Activated CD4-positive, alpha-beta memory T cell treated with anti-CD3 and anti-CD28 coated beads, Interleukin-2, amount 10 ng/mL, durations not matched to agents 7 days and 5 days (primary cell): ENCODE measurements at regions not wholly inside any gene's neighbourhood (a gene's known extent, or its start where the extent isn't known, plus 50 kb on each side); places are given as distances from the start of the nearest gene placed in this dataset.

Source experiments
- CTCF ChIA-PET: fragments of 350-600 bp; sonication (Branson Sonifier 250); formaldehyde crosslinking; loops from one replicate; lab custom pipeline; 2021; ENCODE audit warnings: antibody characterized with exemption, inconsistent platforms; lab: Charles Lee
- POLR2A ChIA-PET: fragments of 350-600 bp; sonication (Branson Sonifier 250); formaldehyde crosslinking; loops from one replicate; lab custom pipeline; 2021; ENCODE audit warnings: antibody characterized with exemption; lab: Charles Lee
- DNase-seq: peaks from one replicate; pipeline ENCODE4 v3.0.0-alpha.2; 2020
- H3K27ac Mint-ChIP-seq: one replicate; pipeline ENCODE4 v1.8.0; 2021; ENCODE audit warnings: mild to moderate bottlenecking, mixed read lengths
- H3K27me3 Mint-ChIP-seq: one replicate; pipeline ENCODE4 v1.8.0; 2021; ENCODE audit warnings: mixed read lengths
- H3K36me3 Mint-ChIP-seq: one replicate; pipeline ENCODE4 v1.8.0; 2021; ENCODE audit warnings: low read depth, mixed read lengths
- H3K4me1 Mint-ChIP-seq: one replicate; pipeline ENCODE4 v1.8.0; 2021; ENCODE audit warnings: mixed read lengths
- H3K4me3 Mint-ChIP-seq: one replicate; pipeline ENCODE4 v1.8.0; 2021; ENCODE audit warnings: mild to moderate bottlenecking, mixed read lengths
- H3K9me3 Mint-ChIP-seq: one replicate; pipeline ENCODE4 v1.8.0; 2021; ENCODE audit warnings: mixed read lengths

DNA sequence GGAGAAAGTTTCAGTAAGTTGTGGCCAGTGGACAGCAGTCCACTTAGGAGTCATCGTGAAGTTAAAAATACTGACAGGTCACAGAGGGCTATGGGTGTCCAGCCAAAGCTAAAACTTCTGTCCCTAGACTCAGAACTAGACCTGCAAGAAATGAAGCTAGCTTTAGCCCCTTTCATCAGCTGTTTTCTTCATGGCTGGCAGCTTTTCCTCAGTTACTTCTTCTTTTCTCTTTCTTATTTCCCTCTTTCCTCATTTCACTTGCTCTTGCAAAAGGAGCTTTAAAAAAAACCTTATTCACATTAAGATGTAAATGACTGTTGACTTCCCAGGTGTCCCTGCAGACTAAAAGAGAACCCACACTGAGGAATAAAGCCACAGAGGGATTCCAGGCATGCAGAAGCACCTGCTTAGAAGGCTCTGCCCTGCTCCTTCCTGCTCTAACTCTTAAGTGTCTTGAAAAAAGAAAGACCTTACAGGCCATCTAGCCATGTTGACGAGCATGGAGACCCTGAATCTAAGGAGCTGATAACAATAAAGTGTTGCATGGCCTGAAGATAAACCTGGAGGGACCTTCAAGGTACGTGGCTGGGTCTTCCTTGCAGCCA lies 69.7 kb upstream of the CCND2 start:
- H3K9me3 Mint-ChIP-seq: no peaks in the 10 kb centered on the region
- DNase-seq: no peak
- ChIA-PET CTCF (interaction anchor here (1.1 to 2.1 kb wide), 2 partner anchors 12 to 96 kb away, joined by 3 to 7 read pairs; no protein-coding TSS in a partner anchor), POLR2A (interaction anchor here (0.7 kb wide), 1 partner anchor 65 kb away, joined by 3 read pairs; no protein-coding TSS in a partner anchor)
- H3K4me3 Mint-ChIP-seq: no peak overlapping the region
- H3K27me3 Mint-ChIP-seq: peaks cover 21% of the 10 kb centered on the region
- H3K4me1 Mint-ChIP-seq: no peaks in the 10 kb centered on the region
- no peak overlapping the region for H3K27ac Mint-ChIP-seq
- no peaks in the 10 kb centered on the region for H3K36me3 Mint-ChIP-seq

DNA sequence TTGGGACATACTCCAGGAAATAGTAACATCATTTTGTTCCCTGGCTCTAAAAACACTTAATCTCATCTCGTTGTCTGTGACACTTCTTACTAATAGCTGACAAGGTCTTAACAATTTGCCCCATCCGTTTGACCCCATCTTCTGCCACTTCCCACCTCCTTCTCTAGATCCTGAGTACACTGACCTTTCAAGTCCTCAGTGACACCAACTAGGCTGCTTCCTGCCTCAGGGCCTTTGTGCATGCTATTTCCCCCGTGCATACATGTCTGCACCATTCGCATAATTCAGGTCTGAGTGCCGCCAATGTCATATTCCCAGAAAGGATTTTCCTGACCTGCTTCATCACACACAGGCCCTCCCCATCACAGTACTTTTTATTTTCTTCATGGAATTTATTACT lies 70.6 kb upstream of the CCND2 start:
- peaks cover 22% of the 10 kb centered on the region for H3K27me3 Mint-ChIP-seq
- H3K9me3 Mint-ChIP-seq: no peaks in the 10 kb centered on the region
- peaks cover 4% of the 10 kb centered on the region for H3K4me1 Mint-ChIP-seq
- CTCF ChIA-PET: no interaction called here
- no peaks in the 10 kb centered on the region for H3K36me3 Mint-ChIP-seq
- DNase-seq: no peak
- H3K27ac Mint-ChIP-seq: no peak overlapping the region
- POLR2A ChIA-PET: no interaction called here
- no peak overlapping the region for H3K4me3 Mint-ChIP-seq

DNA sequence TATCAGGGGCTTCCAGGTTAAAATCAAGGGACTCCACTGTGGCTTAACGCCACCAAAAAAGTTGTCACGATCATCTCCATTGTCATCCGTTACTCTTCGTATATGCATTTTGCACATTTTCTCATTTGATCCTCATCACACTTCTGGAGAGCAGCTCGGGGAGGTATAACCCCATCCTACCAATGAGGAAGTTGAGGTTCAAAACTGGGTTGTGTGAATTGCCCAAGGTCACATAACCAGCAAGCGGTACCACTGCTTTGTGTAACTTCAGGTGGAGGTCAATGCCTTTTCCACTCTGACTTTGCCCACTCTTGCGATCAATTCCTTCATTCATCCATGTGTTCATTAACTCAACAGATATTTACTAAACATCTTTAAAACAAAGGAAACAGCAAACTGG lies 71.1 kb upstream of the CCND2 start:
- no peaks in the 10 kb centered on the region for H3K9me3 Mint-ChIP-seq
- no peaks in the 10 kb centered on the region for H3K36me3 Mint-ChIP-seq
- POLR2A ChIA-PET: no interaction called here
- H3K27ac Mint-ChIP-seq: no peak overlapping the region
- H3K4me1 Mint-ChIP-seq: peaks cover 4% of the 10 kb centered on the region
- no peak overlapping the region for H3K4me3 Mint-ChIP-seq
- CTCF ChIA-PET: no interaction called here
- peaks cover 22% of the 10 kb centered on the region for H3K27me3 Mint-ChIP-seq
- DNase-seq: no peak

DNA sequence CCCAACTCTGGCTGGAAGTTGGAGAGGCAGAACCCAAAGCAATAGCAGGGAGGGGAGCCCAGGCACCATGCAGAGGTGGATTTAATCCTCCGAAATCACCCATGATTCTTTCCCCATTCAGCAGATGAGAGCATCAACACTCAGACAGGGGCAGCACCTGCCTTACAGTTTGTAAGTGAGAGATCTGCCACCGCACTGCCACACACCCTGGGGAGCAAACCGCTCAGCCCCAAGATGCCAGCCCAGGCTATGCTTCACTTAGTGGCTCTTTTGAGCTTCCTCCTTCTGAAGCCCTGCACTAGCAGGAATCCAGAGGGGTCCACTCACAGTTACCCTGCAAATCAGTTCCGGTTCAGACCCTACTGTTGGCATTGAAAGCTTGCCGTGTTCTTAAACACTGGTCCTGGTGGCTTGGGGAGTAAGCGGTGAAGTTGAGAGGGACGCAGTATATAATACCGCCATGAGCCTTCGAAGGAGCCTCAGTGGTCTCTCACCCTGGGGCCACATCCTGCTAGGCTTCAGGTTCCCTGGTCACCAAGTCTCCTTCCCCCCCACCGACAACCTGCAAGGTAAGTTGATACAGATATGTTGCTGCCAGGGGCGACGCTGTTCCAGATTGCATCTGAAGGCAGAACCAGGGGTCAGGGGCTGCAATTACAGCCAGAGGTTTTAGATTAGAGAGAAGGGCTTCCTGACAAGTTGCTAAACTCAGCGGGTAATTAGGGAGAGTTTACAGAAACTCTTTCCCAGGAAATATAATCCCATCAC lies 72.0 kb upstream of the CCND2 start:
- peaks cover 4% of the 10 kb centered on the region for H3K4me1 Mint-ChIP-seq
- ChIA-PET POLR2A (no interaction called here), CTCF (interaction anchor here (0.5 kb wide), 1 partner anchor 37 kb away, joined by 3 read pairs; no protein-coding TSS in a partner anchor)
- H3K9me3 Mint-ChIP-seq: no peaks in the 10 kb centered on the region
- peaks cover 22% of the 10 kb centered on the region for H3K27me3 Mint-ChIP-seq
- no peaks in the 10 kb centered on the region for H3K36me3 Mint-ChIP-seq
- no peak overlapping the region for H3K4me3 Mint-ChIP-seq
- DNase-seq: no peak
- H3K27ac Mint-ChIP-seq: no peak overlapping the region

DNA sequence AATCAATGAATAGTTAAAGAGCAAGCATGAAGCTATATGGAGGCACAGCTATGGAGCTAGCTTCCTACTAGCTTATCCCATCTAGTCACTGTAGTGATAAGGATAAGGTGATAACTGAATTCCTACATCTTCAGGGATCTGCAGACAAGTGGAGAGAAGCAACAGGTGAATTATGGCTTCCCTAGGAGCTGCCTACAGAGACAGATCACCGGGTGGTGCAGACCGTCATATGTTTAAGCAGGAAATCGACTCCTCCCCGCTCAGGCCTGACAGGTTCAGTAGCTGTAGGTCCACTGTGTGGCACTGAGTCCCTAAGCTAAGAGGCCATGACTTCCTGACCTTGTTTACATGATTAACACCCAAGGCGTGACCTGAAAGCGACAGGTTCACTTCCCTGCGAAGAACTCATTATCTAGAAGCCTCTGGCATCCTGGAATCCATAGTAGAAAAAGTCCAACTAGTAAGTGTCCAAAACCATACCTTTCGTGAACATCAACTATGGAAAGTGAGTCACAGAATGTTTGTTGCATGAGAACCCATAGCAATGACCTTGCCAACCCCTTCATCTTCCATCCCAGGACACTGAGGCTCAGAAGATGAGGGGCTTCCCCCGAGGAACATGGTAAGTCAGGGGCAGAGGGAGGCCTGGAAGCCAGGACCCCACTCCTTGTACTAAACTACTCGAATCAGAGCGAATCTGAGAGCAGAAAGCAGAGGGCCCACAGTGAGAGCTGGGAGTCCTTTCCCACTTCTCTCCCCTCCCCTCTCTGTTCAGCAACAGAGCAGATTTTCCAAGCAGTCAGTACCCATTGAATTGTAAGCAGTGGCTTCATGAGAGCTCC lies 75.4 kb upstream of the CCND2 start:
- Mint-ChIP-seq H3K27ac (no peak overlapping the region), H3K9me3 (no peaks in the 10 kb centered on the region), H3K27me3 (peaks cover 17% of the 10 kb centered on the region), H3K4me1 (peaks cover 4% of the 10 kb centered on the region), H3K4me3 (no peak overlapping the region), H3K36me3 (no peaks in the 10 kb centered on the region)
- ChIA-PET CTCF (interaction anchor here (2.0 kb wide), 1 partner anchor 91 kb away, joined by 6 read pairs; no protein-coding TSS in a partner anchor), POLR2A (no interaction called here)
- no peak for DNase-seq

DNA sequence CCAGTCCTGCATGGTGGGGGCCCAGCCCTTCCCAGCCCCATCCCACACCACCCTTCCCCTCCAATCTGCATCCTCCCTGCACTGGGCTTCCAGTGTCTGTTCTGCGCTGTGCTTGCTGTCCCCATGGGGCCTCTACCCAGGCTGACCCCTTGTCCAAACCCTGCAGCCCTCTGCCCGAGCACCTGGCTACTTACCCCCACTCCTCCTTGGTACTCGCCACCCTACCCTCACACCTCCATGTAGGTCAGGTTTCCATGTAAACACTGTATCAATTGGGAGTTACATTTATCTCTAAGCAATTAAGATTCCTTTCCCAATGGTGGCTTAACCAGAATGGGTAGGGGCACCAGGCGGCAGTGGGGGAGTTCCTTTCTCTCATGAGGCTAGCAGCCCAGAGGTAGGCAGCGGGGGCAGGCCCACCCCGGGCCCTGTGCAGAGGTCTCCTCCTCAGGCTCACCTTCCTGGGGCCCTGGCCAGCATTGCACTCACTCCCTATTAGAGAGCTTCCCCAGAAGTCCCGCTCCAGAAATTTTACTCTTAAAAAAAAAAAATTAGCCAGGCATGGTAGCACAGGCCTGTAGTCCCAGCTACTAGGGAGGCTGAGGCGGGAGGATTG lies 76.6 kb upstream of the CCND2 start:
- H3K4me3 Mint-ChIP-seq: no peak overlapping the region
- no peak overlapping the region for H3K27ac Mint-ChIP-seq
- ChIA-PET CTCF (interaction anchor here (2.0 kb wide), 1 partner anchor 89 kb away, joined by 6 read pairs; no protein-coding TSS in a partner anchor), POLR2A (interaction anchor here (0.8 kb wide), 1 partner anchor 76 kb away, joined by 3 read pairs; no protein-coding TSS in a partner anchor)
- no peak for DNase-seq
- H3K9me3 Mint-ChIP-seq: no peaks in the 10 kb centered on the region
- peaks cover 12% of the 10 kb centered on the region for H3K27me3 Mint-ChIP-seq
- peaks cover 4% of the 10 kb centered on the region for H3K4me1 Mint-ChIP-seq
- no peaks in the 10 kb centered on the region for H3K36me3 Mint-ChIP-seq

DNA sequence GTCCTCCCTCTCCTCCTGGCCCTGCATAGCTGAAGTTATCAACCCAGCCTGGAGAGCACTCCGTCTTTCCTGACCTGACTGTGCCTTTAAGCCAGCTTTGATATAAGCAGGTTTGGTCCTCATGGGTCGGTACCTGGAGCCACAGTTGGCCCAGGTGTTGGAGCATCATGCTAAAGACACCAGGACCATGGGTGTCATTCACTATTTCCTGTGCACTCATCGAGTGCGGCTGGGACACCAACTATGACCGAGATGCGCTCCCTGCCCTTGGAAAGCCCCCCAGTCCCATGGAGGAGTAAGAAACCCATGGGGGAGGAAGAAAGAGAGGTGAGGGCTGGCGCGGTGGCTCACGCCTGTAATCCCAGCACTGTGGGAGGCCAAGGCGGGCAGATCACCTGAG lies 78.9 kb upstream of the CCND2 start:
- Mint-ChIP-seq H3K9me3 (no peaks in the 10 kb centered on the region), H3K36me3 (no peaks in the 10 kb centered on the region), H3K4me3 (no peak overlapping the region), H3K27ac (no peak overlapping the region), H3K27me3 (peaks cover 6% of the 10 kb centered on the region), H3K4me1 (peaks cover 4% of the 10 kb centered on the region)
- ChIA-PET POLR2A (no interaction called here), CTCF (no interaction called here)
- DNase-seq: no peak

DNA sequence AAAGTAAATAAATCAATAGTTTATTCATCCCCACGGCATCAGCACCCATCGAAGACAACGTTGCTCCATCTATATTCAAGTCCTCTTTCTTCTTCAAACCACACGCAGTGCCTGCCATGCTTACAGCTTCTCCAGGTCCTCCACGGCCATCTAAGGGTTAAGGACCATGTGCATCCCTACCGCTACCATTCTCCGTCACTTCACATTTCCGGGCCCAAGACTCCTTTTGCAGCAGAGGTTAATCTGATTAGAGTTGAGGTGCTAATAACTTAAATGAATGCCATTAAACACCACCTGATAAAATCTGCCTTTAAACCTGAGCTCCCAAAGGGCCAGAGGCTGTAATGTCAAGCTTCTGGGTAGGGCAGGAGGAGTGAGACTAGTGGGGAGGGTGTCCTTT lies 79.7 kb upstream of the CCND2 start:
- no peak for DNase-seq
- Mint-ChIP-seq H3K36me3 (no peaks in the 10 kb centered on the region), H3K27me3 (peaks cover 5% of the 10 kb centered on the region), H3K4me1 (peaks cover 4% of the 10 kb centered on the region), H3K9me3 (no peaks in the 10 kb centered on the region), H3K27ac (no peak overlapping the region), H3K4me3 (no peak overlapping the region)
- ChIA-PET POLR2A (no interaction called here), CTCF (no interaction called here)

DNA sequence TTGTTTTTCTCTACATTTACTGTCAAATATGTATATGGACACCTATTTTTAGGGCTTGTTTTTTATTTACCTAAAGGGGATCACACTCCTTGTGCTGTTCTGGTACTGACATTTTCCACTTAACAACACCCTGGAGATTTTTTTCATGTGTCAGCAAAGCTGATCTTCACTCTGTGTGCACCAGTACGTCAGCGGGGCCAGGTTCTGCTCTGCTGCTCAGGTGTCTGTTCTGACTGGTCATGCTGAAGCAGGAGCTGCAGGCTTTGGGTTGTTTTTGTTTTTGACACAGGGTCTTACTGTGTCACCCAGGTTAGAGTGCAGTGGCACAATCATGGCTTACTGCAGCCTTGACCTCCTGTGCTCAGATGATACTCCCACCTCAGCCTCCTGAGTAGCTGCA lies 81.9 kb upstream of the CCND2 start:
- no peak overlapping the region for H3K4me3 Mint-ChIP-seq
- DNase-seq: no peak
- no peak overlapping the region for H3K27ac Mint-ChIP-seq
- H3K4me1 Mint-ChIP-seq: no peaks in the 10 kb centered on the region
- H3K9me3 Mint-ChIP-seq: no peaks in the 10 kb centered on the region
- CTCF ChIA-PET: interaction anchor here (1.4 kb wide), 1 partner anchor 13 kb away, joined by 3 read pairs; no protein-coding TSS in a partner anchor
- no peaks in the 10 kb centered on the region for H3K36me3 Mint-ChIP-seq
- H3K27me3 Mint-ChIP-seq: peaks cover 3% of the 10 kb centered on the region
- POLR2A ChIA-PET: no interaction called here

DNA sequence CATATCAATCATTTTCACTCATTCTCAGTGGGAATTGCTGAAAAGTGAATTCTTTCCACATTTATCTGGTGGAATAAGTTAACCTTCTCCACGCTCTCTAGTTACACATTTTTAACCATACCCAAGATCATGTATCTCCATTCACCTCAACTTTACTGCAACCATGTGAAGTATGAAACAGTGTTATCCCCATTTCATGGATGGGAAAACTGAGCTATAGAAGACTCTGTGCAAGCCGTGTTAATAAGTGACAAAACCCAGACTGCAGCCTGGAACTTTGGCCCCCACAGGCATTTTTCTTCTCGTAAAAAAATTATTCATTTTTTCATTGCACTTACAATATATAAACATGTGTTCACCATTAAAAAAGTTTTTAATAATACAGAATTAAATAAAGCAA lies 82.4 kb upstream of the CCND2 start:
- CTCF ChIA-PET: no interaction called here

DNA sequence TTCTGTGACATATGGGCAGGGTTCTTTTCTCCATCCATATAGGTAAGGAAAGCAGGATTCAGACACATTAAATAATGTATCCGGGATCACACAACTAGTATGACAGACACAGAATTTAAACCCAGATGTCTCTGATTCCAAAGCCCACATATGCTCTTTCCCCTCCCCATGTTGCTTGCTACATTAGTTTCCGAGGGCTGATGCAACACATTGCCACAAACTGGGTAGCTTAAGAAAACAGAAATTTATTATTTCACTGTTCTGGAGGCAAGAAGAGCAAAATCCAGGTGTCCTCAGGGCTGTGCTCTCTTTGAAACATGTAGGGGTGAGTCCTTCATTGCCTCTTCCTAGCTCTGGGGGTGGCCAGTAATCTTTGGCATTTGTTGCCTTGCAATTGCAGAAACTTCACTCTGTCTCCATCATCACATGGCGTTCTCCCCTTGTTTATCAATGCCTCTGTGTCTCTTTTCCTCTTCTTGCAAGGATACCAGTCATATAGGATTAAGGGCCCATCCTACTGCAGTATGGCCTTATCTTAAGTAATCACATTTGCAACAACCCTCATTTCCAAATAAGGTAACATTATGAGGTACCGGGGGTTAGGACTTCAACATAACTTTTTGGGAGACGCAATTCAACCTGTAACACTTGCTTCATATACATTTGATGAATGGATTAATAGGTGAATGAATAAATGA lies 83.0 kb upstream of the CCND2 start:
- no peak for DNase-seq
- no peaks in the 10 kb centered on the region for H3K4me1 Mint-ChIP-seq
- CTCF ChIA-PET: interaction anchor here (0.6 kb wide), 1 partner anchor 699 kb away, joined by 3 read pairs; no protein-coding TSS in a partner anchor
- no peak overlapping the region for H3K27ac Mint-ChIP-seq
- no peaks in the 10 kb centered on the region for H3K36me3 Mint-ChIP-seq
- peaks cover 4% of the 10 kb centered on the region for H3K27me3 Mint-ChIP-seq
- no peak overlapping the region for H3K4me3 Mint-ChIP-seq
- POLR2A ChIA-PET: no interaction called here
- no peaks in the 10 kb centered on the region for H3K9me3 Mint-ChIP-seq

More for the DNA sequence above, 82.4 kb upstream of the CCND2 start:
- H3K27me3 Mint-ChIP-seq: peaks cover 3% of the 10 kb centered on the region
- H3K27ac Mint-ChIP-seq: no peak overlapping the region
- H3K4me1 Mint-ChIP-seq: no peaks in the 10 kb centered on the region
- no peaks in the 10 kb centered on the region for H3K36me3 Mint-ChIP-seq
- H3K9me3 Mint-ChIP-seq: no peaks in the 10 kb centered on the region
- POLR2A ChIA-PET: no interaction called here
- no peak for DNase-seq
- no peak overlapping the region for H3K4me3 Mint-ChIP-seq

DNA sequence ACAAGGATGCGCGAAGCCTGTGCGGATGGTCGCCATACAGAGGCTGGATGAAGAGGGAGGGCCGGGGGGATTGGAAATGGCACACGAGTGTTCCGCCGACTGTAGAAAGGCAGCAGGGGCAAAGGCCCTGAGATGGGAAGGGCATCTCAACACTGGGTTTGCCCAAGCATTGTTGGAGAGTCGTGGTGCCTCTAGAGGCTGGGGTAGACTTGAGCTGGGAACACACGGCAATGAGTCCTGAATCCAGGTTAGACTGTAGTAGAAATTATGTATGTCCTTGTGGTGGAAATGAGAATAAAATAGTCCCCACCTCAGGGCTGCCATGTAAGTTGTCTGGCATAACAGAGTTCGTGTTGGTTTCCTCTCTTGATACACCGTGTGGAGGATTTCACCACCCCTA lies 83.8 kb upstream of the CCND2 start:
- Mint-ChIP-seq H3K9me3 (no peaks in the 10 kb centered on the region), H3K4me1 (no peaks in the 10 kb centered on the region), H3K4me3 (no peak overlapping the region), H3K36me3 (no peaks in the 10 kb centered on the region), H3K27ac (no peak overlapping the region), H3K27me3 (peaks cover 5% of the 10 kb centered on the region)
- DNase-seq: no peak
- ChIA-PET CTCF (interaction anchor here (0.6 to 1.3 kb wide), 2 partner anchors 79 to 698 kb away, joined by 3 read pairs; no protein-coding TSS in a partner anchor), POLR2A (no interaction called here)
